ENCODE measurements at regions not wholly inside any gene's neighbourhood (a gene's known extent, or its start where the extent isn't known, plus 50 kb on each side); places are given as distances from the start of the nearest gene placed in this dataset.

- TF ChIP-seq, protein P1, sequence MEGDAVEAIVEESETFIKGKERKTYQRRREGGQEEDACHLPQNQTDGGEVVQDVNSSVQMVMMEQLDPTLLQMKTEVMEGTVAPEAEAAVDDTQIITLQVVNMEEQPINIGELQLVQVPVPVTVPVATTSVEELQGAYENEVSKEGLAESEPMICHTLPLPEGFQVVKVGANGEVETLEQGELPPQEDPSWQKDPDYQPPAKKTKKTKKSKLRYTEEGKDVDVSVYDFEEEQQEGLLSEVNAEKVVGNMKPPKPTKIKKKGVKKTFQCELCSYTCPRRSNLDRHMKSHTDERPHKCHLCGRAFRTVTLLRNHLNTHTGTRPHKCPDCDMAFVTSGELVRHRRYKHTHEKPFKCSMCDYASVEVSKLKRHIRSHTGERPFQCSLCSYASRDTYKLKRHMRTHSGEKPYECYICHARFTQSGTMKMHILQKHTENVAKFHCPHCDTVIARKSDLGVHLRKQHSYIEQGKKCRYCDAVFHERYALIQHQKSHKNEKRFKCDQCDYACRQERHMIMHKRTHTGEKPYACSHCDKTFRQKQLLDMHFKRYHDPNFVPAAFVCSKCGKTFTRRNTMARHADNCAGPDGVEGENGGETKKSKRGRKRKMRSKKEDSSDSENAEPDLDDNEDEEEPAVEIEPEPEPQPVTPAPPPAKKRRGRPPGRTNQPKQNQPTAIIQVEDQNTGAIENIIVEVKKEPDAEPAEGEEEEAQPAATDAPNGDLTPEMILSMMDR (IDR thresholded peaks at IDR 0.05): no peak
- no peak for TF ChIP-seq POLR2A (IDR thresholded peaks at IDR 0.05)
These were observed 225.7 kb upstream of the ST6GAL2 start for GRCh38 chr2:107111623-107112022.

Data from upper lobe of left lung (tissue), 4 donors.